ENCODE measurements at regions not wholly inside any gene's neighbourhood (a gene's known extent, or its start where the extent isn't known, plus 50 kb on each side); places are given as distances from the start of the nearest gene placed in this dataset.

- no peak for TF ChIP-seq CTCF (CRISPR knock-in tag; IDR thresholded peaks at IDR 0.05)
- TF ChIP-seq TCF7L2 (IDR thresholded peaks at IDR 0.05; ENCODE audit: low read depth, low read length): no peak
- TF ChIP-seq EZH2 (conservative IDR thresholded peaks at IDR 0.05; ENCODE audit: low read depth, low read length): no peak
- TF ChIP-seq ZNF510 (CRISPR knock-in tag; IDR thresholded peaks at IDR 0.05; ENCODE audit: low read depth): no peak
- TF ChIP-seq ZNF792 (CRISPR knock-in tag; IDR thresholded peaks at IDR 0.05): no peak
- TF ChIP-seq WIZ (CRISPR knock-in tag; IDR thresholded peaks at IDR 0.05): no peak
- TF ChIP-seq AKNA (CRISPR knock-in tag; IDR thresholded peaks at IDR 0.05; ENCODE audit: borderline replicate concordance): no peak
Measured at GRCh38 chr5:166433679-166434078, 1857.8 kb upstream of the WWC1 start.
